GM18951 (cell line): ENCODE measurements at regions not wholly inside any gene's neighbourhood (a gene's known extent, or its start where the extent isn't known, plus 50 kb on each side); places are given as distances from the start of the nearest gene placed in this dataset.
"Not testable (repeated sequence)": the region's sequence is repeated elsewhere in the genome, so short reads cannot be mapped to it uniquely, and the experiment has no call there.

ENCODE experiments used
- POLR2A ChIP-seq: IDR thresholded peaks from 4 replicates; pipeline ENCODE4 v1.6.1; 2011; ENCODE audit warnings: mild to moderate bottlenecking; ENCODE audit not compliant: insufficient read length, insufficient read depth; ENCODE audit errors: extremely low read depth
- in situ Hi-C: fragments of 300-500 bp; cut with MboI; formaldehyde crosslinking; loops from one replicate; pipeline ENCODE4 v1.12.0; 2022; ENCODE audit warnings: low sequenced_read_pairs, mixed read lengths, inconsistent platforms; ENCODE audit not compliant: unreplicated experiment

DNA sequence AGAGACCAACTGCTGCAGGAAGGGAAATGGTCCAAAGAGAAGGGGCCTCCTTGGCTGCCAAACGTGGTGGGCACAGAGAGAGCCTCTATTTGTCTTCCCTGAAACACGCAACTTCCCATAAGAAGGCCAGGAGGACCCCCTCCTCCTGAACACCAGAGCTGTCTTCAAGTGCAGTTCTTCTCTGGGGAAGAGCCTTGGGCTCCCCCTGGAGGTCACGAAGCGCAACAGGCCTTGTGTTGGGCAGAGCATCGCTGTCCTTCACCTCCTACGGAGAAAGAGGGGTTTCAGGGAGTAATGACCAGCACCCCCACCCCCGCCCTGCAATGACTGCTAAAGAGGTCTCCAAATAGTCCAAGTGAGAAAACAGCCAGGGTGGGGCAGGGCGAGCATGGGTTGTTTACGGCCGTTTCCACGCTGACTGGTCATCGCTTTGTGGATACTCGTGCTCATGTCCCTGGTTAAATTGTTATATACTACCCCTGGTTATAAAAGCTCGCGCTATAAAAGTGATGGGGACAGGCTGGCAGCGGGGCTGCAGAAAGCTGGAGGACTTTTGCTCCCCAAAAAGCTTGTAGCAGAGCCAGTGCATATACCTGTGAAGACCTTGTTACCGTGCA is 397.5 kb upstream of the ATP10A start:
- no peak for TF ChIP-seq POLR2A
- in situ Hi-C loops: no loop called here

DNA sequence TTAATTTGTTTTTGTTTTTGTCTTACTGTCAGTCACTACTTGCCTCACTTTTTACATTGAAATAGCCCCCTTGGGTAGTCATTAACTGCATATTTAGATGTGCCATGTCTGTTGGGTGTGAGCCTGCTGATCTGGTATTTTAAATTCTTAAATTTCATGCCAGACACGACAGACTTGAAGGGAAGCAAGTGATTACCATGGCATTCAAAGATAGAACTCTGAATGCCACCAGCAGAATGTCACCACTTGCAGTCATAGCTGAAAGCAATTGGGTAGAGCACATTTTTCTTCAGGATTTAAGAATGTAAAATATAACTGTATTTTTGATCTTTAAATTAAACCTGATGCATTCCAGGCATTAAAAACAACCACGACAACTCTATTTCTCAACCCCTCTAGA is 396.5 kb upstream of the ATP10A start:
- TF ChIP-seq POLR2A: no peak
- in situ Hi-C loops: no loop called here

DNA sequence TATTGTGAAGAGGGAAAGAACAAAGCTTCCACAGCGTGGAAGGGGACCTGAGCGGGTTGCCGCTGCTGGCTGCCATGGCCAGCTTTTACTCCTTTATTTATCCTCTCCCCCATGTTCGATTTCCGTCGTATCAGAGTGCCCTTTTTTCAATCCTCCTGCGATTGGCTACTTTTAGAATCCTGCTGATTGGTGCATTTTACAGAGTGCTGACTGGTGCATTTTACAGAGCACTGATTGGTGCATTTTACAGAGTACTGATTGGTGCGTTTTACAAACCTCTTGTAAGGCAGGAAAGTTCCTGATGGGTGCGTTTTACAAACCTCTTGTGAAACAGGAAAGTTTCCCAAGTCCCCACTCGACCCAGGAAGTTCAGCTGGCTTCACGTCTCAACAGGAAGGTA is 381.7 kb upstream of the ATP10A start:
- in situ Hi-C loops: not testable (repeated sequence)

DNA sequence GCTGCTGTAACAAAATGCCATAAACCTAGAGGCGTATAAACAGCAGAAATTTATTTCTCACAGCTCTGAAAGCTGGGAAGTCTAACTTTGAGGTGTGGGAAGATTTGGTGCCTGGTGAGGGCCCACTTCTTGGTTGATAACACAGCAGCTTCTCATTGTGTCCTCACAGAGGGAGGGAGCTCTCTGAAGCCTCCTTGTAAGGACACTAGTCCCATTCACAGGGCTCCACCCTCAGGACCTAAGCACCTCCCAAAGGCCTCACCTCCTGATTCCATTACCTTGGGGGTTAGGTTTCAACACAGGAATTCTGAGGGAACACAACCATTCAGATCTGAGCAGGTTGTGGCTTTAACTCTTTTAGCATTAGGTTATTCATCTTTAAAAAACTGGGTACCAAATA is 380.3 kb upstream of the ATP10A start:
- TF ChIP-seq POLR2A: no peak
- in situ Hi-C loops: no loop called here

DNA sequence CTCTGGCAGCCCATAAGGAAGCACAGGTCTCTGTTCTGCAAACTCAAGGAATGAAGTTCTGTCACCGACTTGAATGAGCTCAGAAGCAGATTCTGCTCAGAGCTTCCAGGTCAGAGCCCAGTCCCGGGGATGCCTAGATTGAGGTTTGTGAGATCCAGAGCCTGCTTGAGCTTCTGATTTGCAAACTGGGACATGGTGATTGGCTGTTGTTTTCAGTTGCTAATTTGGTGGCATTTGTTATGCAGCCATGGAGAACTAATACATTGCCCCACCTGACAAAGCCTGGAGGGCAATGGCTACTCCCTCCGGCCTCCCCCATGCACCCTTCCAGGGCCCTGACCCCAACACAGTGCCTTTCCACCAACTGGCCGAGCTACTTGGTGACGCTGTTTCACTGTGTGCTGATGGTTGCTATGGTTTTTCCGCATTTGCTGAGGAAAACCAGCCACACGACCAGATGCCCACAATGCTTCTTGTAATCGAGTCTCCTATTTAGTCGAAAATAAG is 379.5 kb upstream of the ATP10A start:
- TF ChIP-seq POLR2A: no peak
- in situ Hi-C loops: no loop called here

DNA sequence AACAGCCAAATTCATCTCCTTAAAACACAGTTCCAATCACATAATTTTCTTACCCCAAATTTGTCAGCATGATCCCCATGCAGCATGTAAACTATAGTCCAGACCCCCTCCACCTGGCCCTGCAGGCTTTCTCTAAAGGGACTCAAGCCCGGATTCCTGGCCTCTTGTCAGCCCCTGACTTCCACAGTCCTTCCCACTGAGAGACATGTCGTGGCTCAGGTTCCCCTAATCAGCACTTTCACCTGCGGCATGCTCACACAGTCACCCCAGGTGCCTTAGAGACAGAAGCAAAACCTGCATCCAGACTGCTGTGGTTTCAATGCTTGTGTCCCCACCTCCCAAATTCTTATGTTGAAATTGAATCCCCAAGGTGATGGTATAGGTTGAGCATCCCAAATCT is 372.7 kb upstream of the ATP10A start:
- TF ChIP-seq POLR2A: no peak
- in situ Hi-C loops: no loop called here

DNA sequence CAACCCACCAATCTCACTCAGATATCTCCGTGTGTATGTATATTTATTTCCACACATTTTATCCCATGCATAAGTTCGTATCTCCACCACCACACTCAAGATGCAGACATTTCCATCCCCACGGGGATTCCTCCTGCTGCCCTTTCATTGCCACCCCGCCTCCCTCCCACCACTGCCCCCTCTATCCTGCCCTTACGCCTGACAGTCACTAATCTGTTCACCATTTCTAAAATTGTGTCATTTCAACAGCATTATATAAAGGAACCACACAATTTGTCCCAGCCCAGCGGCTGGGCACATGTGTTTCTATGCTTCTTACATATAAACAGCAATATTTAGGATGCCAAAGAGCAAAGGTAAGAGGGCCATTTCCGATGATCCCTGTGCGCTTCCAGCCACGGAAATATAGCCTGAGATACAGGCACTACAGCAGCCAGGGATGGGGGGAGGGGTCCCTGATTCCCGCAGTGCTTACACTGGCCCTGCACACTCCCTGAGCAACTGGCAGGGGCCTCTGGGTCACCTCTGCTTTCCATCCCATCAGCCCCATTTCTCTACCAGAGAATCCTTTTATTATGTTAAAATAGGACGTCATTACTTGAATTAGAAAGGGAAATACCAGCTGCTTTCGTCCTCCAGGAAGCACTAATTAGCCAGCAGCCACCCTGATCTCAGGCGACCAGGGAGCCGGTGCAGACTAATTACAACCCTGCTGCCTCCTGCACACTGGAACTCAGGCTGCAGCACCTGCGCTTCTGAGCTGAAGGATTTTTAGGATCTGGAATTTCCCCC is 372.0 kb upstream of the ATP10A start:
- in situ Hi-C loops: no loop called here

DNA sequence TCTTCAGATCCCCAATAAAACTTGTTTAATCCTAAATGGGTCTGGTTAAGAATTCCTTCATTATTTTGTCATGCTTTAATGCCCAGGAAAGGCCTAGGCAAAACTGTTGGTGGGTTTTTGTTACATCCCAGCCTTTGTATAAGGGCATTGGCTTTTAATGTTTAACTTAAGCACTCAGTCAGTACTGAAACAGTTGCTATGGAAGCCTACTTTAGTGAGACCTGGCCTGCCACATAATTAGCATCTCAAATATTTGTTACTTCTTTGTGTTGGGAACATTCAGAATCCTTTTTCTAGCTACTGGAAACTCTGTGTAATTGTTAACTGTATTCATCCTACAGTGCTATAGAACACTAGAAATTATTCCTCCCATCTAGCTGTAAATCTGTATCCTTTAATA is 369.6 kb upstream of the ATP10A start:
- no peak for TF ChIP-seq POLR2A
- in situ Hi-C loops: no loop called here

More for the DNA sequence above, 372.0 kb upstream of the ATP10A start:
- no peak for TF ChIP-seq POLR2A

DNA sequence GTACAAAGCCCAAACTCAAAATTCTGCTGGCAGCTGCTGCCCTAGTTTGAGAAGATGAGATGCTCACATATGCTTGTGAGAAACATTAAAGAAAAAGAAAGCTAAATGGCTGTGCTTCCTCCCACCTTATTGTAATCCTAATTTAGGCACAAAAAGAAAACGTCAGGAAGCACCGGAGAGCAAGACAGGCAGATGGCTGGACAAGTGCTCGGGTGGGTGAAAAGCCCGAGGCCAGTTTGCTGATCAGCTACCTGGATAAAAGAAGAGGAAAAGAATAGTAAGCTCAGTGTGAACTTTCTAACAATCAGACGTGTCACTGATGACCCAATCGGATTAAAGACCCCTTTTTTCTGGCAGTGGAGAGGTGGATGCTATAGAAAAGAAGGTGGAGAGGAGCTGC is 368.0 kb upstream of the ATP10A start:
- in situ Hi-C loops: no loop called here
- no peak for TF ChIP-seq POLR2A

DNA sequence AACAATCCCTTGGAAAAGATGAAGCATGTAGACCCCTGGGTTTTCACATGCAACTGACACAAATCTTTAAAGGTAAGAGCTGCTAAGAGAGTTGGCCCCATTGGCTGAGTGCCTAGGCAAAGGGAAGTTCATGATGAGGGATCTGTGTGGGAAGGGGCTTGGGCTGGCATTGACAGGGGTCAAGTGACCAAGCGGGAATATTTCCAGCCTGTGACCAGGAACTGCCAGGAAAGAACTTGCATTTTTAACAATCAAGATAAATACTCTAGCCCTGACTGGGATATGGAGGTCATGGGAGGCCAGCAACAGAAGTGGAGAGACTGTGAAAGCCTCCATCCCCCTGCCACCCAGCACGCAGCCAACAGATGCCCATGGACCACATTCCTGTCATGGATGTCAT is 361.1 kb upstream of the ATP10A start:
- in situ Hi-C loops: no loop called here

DNA sequence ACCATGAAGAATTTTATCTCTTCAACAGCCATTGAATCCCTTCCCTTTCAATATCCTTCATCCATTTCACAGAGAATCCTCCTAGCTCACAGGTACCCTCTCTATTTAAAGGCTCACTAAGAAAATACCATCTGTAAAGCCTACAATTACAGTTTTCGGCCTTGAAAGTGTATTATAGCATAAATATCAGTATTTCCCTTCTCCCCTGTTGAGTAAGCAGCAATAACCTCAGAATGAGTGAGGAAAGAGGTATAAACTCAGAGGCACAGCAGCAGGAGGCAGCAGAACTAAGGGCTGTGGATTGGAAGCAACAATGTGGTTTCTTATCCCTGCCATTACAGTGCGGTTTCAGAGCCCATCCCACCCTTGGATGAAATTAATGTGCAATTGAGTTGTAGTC is 360.6 kb upstream of the ATP10A start:
- in situ Hi-C loops: no loop called here

More for the DNA sequence above, 361.1 kb upstream of the ATP10A start:
- TF ChIP-seq POLR2A: no peak

DNA sequence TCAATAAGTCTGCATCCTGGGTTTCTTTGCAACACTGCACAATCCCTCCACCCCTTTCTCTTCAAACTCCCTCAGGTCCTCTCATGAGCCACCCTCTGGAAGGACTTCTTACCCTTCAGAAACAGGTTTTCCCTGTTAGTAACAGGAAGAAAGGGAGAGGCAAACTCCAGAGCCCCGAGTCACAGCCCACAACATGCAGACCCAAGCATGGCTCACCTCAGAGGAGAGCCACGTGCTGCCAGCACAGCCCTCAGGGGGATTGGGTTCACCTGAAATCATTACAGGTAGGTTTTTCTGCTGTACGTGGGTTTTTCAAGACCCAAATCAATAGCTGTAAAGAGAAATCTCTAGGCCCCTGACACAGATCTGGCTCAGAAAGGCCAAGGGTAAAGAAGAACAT is 359.7 kb upstream of the ATP10A start:
- in situ Hi-C loops: no loop called here
- no peak for TF ChIP-seq POLR2A

More for the DNA sequence above, 360.6 kb upstream of the ATP10A start:
- TF ChIP-seq POLR2A: no peak

DNA sequence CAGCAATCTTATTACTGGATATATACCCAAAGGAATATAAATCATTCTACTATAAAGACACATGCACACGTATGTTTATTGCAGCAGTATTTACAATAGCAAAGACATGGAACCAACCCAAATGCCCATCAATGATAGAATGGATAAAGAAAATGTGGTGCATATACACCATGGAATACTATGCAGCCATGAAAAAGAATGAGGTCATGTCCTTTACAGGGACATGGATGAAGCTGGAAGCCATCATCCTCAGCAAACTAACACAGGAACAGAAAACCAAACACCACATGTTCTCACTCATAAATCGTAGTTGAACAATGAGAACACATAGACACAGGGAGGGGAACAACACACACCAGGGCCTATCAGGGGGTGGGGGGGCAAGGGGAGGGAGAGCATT is 353.9 kb upstream of the ATP10A start:
- in situ Hi-C loops: not testable (repeated sequence)

DNA sequence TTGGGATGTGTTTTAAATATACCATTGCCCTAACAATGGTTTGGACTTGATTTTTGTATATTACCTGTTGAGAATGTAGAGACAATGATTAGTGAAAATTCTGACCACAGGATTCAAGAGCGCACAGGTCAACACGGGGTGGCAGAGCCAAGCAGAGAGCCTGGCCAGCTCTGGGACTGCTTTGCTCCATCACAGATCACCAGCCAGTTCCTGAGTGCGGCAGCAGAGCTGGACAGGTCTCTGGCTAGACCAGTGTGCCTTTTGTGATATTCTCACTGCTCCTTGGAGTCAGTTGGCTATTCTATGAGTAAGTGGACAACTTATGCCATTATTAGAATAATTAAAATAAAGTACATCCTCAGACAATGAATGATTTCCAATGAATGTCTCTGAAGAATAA is 351.2 kb upstream of the ATP10A start:
- in situ Hi-C loops: no loop called here
- no peak for TF ChIP-seq POLR2A

DNA sequence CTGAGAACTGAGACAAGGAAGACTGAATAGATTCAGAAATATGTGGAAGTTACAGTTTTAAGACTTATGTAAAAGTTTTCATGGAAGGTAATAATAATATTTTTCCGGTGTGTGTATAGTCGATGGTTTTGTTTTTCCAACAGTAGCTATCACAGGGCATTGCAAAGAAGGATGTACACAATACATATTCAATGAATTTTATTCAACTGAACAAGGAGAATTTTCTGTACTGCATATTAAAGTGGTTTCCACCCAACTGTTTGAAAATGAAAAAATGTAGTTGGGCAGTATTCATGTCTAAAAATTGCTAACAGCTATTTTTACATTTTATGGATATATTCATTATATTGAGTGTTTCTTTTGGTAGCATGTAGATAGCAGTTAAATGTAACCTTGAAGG is 350.3 kb upstream of the ATP10A start:
- in situ Hi-C loops: no loop called here

DNA sequence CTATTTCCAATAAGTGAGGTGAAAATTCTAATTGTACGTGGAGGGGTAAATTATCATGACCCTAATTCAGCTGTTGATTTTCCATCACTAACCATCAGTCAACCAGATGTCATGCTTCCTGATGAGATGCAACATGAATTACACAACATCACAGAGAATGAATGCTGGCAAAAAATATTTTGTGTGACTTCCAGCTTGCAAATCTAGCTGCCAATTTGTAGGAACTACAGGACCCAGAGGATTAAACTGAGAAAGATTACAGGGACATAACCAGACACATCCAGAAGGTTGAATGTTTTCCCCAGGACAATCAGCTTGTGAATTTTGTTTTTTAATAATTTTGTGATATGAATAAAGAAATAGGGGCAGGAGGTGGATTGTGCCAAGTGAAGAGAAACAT is 349.0 kb upstream of the ATP10A start:
- no peak for TF ChIP-seq POLR2A
- in situ Hi-C loops: no loop called here

More for the DNA sequence above, 350.3 kb upstream of the ATP10A start:
- no peak for TF ChIP-seq POLR2A
